ENCODE measurements at regions not wholly inside any gene's neighbourhood (a gene's known extent, or its start where the extent isn't known, plus 50 kb on each side); places are given as distances from the start of the nearest gene placed in this dataset.

GRCh38 chr7:55644567-55644966 is 72.3 kb upstream of the VOPP1 start:
- H3K4me3 ChIP-seq (ENCODE audit: low read depth, low read length): no peak overlapping the region
- DNase-seq (ENCODE audit: low read depth): no peak
- no peak for TF ChIP-seq CTCF (IDR thresholded peaks at IDR 0.05; ENCODE audit: low read depth, low read length, missing control alignments)
- in situ Hi-C loops (cut with HindIII; ENCODE audit: low sequenced_read_pairs): no loop called here

GRCh38 chr7:55642266-55642665 is 70.0 kb upstream of the VOPP1 start:
- TF ChIP-seq CTCF (IDR thresholded peaks at IDR 0.05; ENCODE audit: low read depth, low read length, missing control alignments): no peak
- in situ Hi-C loops (cut with HindIII; ENCODE audit: low sequenced_read_pairs): no loop called here
- no peak overlapping the region for H3K4me3 ChIP-seq (ENCODE audit: low read depth, low read length)
- no peak for DNase-seq (ENCODE audit: low read depth)

GRCh38 chr7:55641811-55642210 is 69.5 kb upstream of the VOPP1 start:
- no peak overlapping the region for H3K4me3 ChIP-seq (ENCODE audit: low read depth, low read length)
- no peak for DNase-seq (ENCODE audit: low read depth)
- TF ChIP-seq CTCF (IDR thresholded peaks at IDR 0.05; ENCODE audit: low read depth, low read length, missing control alignments): no peak
- in situ Hi-C loops (cut with HindIII; ENCODE audit: low sequenced_read_pairs): no loop called here

DNA sequence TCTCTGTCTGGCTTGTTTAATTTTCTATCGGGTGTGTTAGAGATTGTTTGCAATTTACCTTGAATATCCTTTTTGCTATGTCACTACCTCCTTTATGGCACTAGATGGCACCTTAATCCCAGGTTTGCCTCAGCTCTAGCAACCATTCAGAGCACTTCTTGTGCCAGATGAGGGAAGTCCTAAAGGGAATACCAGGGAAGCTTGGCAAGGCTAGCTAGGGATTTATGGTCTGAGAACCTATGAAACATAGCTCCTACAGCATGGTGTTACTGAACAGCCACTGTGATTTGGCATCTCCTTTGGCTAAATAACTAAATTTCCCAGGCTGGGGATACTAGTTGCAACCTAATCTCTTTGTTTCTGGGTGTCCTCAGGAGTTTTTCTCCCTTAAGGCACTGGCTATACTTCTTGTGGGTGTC is 69.0 kb upstream of the VOPP1 start:
- H3K4me3 ChIP-seq (ENCODE audit: low read depth, low read length): no peak overlapping the region
- peak; percentile 70 for TF ChIP-seq CTCF (IDR thresholded peaks at IDR 0.05; ENCODE audit: low read depth, low read length, missing control alignments)
- in situ Hi-C loops (cut with HindIII; ENCODE audit: low sequenced_read_pairs): no loop called here
- DNase-seq (ENCODE audit: low read depth): peak; percentile 74

- TF ChIP-seq CTCF (IDR thresholded peaks at IDR 0.05; ENCODE audit: low read depth, low read length, missing control alignments): no peak
- DNase-seq (ENCODE audit: low read depth): no peak
- in situ Hi-C loops (cut with HindIII; ENCODE audit: low sequenced_read_pairs): no loop called here
- no peak overlapping the region for H3K4me3 ChIP-seq (ENCODE audit: low read depth, low read length)
These were observed 67.3 kb upstream of the VOPP1 start for GRCh38 chr7:55639640-55640039.

DNA sequence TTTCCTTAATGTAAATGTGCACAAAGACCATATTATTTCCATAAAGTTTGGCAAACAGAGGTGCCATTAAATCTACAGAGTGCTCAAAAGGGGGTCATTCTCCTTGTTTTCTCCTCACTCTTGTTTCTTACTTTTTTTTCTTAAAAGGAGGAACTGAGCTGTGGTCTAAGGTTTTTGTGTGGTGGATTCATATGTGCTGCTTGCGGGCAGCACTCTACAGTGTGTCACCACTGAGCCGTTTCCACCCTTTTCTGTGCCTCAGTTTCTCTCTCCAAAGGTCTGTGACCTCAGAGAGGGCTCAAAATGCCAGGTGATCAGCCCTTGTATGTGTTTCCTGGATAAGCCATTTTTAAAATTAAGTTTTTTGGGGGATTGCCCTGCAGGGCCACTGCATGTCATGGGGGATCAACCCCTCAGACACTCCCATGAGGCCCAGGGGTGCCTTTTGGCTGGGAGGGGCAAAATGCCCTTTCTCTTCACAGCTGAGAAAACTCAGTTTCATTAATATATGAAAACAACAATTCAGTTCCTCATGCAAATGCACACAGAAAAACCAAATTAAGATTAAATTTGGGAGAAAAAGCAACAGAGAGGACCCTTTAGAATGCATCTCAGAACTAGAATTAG is 56.9 kb upstream of the VOPP1 start:
- no peak for TF ChIP-seq CTCF (IDR thresholded peaks at IDR 0.05; ENCODE audit: low read depth, low read length, missing control alignments)
- no peak for DNase-seq (ENCODE audit: low read depth)
- no peak overlapping the region for H3K4me3 ChIP-seq (ENCODE audit: low read depth, low read length)
- in situ Hi-C loops (cut with HindIII; ENCODE audit: low sequenced_read_pairs): no loop called here

Data from astrocyte of the cerebellum (primary cell).